SJCRH30 (cell line): ENCODE measurements at regions not wholly inside any gene's neighbourhood (a gene's known extent, or its start where the extent isn't known, plus 50 kb on each side); places are given as distances from the start of the nearest gene placed in this dataset.
"Not testable (repeated sequence)": the region's sequence is repeated elsewhere in the genome, so short reads cannot be mapped to it uniquely, and the experiment has no call there.

ENCODE experiments used
- DNase-seq, 2 experiments: peaks; one replicate each; pipeline ENCODE4 v3.0.0-alpha.2; 2015 to 2020
- H3K27ac ChIP-seq: fragments of 250-450 bp; sonication (Bioruptor Pico); 2 replicates; pipeline ENCODE4 v1.5.1; 2020; ENCODE audit warnings: mild to moderate bottlenecking, moderate library complexity
- H3K27me3 ChIP-seq: fragments of 250-450 bp; sonication (Bioruptor Pico); 2 replicates; pipeline ENCODE4 v1.5.1; 2020; ENCODE audit warnings: mild to moderate bottlenecking, moderate library complexity
- H3K36me3 ChIP-seq: fragments of 250-450 bp; sonication (Bioruptor Pico); 2 replicates; pipeline ENCODE4 v1.5.1; 2020; ENCODE audit warnings: mild to moderate bottlenecking, moderate library complexity
- H3K4me1 ChIP-seq: fragments of 250-450 bp; sonication (Bioruptor Pico); 2 replicates; pipeline ENCODE4 v1.5.1; 2020; ENCODE audit warnings: mild to moderate bottlenecking, moderate library complexity
- H3K4me3 ChIP-seq: fragments of 250-450 bp; sonication (Bioruptor Pico); 2 replicates; pipeline ENCODE4 v1.5.1; 2020; ENCODE audit warnings: mild to moderate bottlenecking, moderate library complexity
- H3K9me3 ChIP-seq: fragments of 250-450 bp; sonication (Bioruptor Pico); replicated peaks from 2 replicates; pipeline ENCODE4 v1.5.1; 2020; ENCODE audit warnings: mild to moderate bottlenecking, moderate library complexity

DNA sequence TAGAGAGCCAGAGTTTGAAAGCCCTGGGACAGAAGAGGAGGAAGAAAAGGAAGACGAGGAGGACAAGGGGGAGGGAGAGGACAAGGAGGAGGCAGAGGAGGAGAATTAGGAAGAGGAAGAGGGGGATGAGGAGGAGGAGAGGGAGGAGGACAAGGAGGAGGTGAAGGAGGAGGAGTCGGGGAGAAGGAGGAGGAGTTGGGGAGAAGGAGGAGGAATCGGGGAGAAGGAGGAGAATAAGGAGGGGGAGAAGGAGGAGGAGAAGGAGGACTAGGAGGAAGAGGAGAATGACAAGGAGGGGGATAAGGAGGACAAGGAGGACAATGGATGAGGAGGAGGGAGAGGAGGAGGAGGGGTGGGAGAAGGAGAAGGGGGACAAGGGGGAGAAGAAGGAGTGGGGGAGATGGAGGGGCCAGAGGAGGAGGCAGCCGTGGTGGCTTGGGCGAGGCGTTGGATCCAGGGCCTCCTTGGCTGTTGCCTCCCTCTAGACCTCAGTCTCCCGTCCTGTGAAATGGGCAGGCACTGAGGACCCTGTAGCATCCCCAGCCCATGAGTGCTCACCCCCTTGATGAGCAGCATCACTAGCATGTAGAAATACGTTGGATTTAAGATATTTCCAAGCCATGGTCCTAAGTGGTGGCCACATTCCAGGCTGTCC, 179.6 kb downstream of the LMLN start:
- not testable (repeated sequence) for H3K27me3 ChIP-seq, H3K4me1 ChIP-seq, H3K4me3 ChIP-seq, H3K27ac ChIP-seq, DNase-seq, H3K9me3 ChIP-seq, H3K36me3 ChIP-seq

DNA sequence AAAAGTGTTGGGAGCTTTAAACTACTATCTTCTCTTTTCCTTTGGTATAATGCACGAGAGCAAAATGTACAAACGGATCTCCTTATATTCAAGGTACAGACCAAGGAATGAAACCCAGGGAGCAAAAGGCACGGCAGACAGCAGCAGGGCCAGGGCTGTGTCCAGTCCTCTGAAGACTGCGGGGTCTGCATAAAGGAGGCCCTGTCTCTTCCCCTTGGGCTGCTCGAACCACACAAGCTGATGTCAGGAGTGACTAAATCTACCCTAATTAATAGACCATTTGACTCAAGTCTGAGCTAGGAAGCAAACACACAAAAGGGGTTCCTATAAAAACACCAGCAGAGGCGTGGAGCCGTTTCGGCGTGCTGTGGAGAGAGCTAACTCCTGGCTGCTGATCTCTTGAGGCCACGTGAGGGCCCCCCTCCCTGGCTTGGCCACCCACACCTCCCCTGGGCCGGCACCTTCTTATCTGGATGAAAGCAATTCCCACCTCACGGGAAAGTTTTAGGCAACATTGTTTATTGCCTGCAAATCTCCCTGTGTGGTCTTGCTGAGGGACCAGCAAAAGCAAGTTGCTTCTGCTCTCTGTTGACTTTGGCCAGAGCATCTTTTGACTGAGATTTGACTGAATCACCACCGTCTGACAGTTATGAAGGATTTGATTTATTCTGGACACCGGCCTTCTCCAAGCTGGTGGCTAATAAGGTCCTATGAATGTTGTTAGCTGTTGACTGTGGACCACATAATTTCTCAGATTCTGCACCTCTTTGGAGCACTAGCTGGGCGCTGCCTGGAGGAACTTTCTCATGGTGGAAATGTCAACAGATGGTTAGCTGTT, 183.5 kb downstream of the LMLN start:
- not testable (repeated sequence) for H3K4me3 ChIP-seq, H3K27me3 ChIP-seq, H3K9me3 ChIP-seq, H3K36me3 ChIP-seq, H3K4me1 ChIP-seq
- peak overlapping the region; percentile 25; the same call in 1 of the 2 replicates for H3K27ac ChIP-seq
- peak; percentile 41 to 46 for DNase-seq

DNA sequence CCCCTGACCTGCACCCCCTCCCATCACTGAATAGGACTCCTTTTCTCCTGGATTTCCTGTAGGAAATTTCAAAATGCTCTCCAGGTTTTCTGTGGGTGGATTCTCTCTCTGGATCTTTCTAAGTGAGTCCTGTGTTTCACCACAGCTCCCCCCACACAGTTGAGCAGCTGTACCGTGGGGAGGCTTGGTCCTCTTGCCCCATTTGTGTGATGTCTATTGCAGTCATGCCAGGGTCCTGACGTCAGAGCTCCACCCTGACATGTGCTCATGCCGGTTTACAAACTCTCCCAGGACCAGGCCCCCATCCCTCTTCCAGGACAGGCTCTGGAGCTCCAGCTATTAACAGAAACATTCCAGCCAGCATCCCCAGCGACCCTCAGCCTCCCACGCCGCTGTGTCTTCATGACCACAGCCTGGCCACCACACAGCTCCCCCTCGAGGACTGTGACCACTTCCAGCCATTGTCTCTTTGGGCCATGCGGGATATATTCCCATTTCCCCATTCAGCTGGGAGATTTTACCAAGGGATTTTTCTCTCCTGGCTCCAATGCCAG, 185.3 kb downstream of the LMLN start:
- not testable (repeated sequence) for H3K27me3 ChIP-seq, H3K36me3 ChIP-seq, H3K4me3 ChIP-seq, H3K4me1 ChIP-seq, H3K9me3 ChIP-seq, H3K27ac ChIP-seq
- DNase-seq = peak; percentile 68 to 69

DNA sequence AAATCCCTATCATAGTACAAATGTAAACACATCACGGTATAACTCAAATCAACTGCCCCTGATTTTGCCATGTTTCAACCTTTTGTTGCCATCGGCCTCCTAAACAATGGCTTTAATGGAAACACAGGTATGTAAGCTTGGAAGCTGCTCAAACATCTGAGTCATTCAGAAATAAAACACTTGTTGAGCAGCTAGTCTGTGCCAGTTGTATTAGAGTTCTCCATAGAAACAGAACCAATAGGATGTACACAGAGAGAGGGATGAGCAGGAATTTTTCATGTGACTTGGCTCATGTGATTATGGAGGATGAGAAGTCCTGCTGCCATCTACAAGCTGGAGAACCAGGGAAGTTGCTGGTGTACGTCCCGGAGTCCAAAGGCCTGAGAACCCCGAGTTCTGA, 186.1 kb downstream of the LMLN start:
- not testable (repeated sequence) for H3K27ac ChIP-seq, DNase-seq, H3K36me3 ChIP-seq, H3K4me3 ChIP-seq, H3K4me1 ChIP-seq, H3K27me3 ChIP-seq, H3K9me3 ChIP-seq

DNA sequence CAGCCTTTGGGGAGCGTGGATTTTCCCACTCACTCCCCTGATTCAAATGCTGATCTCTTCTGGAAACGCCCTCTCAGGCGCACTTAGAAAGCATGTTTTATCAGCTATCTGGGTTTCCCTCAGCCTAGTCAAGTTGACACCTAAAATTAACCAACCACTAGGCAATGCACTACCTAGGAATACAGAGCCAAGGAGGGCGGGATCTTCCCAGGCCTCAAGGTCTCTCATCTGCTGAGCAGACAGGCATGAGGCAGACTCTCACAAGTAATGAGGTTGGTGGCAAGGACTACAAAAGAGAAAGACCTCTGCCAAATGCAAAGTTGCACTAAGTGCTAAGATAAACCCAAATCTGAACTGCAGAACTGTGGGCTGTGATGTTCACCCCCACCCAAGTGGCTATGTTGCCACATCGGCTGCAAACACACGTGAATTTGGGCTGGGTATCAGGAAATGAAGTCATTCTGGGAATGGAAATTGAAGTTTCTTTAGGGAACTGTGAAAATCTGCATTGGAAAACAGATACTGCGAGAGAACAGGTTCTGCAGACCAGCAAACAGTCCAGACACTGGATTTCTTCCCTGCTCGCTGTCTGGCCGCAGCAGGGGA, 186.6 kb downstream of the LMLN start:
- not testable (repeated sequence) for DNase-seq, H3K9me3 ChIP-seq

DNA sequence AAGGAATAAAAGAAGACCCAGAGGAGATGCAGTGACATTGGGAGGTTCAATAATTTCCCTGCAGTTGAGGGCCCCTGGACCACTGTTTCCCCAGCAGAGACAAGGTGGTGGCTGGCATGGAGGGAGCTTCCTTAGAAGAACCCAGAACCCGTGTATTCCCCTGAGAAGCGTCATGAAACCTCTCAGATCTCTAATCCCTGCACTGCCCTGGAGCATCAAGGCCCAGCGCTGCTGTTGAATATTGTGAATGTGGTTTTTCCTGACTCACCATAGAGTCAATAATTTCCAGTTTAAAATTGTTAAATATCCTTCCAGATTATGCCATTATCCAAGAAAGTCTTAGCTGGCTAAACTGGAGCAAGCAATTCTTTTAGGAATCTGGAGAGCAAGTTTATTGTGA, 187.2 kb downstream of the LMLN start:
- not testable (repeated sequence) for DNase-seq, H3K9me3 ChIP-seq, H3K27ac ChIP-seq, H3K27me3 ChIP-seq, H3K4me3 ChIP-seq, H3K36me3 ChIP-seq, H3K4me1 ChIP-seq

More for the DNA sequence above, 186.6 kb downstream of the LMLN start:
- not testable (repeated sequence) for H3K36me3 ChIP-seq, H3K4me1 ChIP-seq, H3K4me3 ChIP-seq, H3K27ac ChIP-seq, H3K27me3 ChIP-seq

DNA sequence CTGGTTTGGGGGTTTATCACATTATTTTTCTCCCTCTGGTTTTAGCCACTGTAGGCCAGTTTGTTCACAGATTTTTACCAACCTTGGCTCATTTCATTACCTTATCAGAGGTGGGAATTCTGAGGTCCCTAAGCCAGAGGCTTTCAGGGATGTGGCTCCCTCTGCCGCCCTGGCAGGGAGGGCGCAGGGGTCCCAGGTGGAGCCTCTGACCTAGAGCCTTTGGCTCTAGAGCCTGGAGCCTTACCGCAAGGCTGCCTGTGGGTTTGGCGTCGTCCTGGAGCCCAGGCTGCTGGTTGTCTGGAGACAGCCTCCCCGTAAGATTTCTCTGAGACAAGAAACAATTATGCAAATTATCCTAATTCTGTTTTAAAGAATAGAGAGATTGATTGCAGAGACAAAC, 188.0 kb downstream of the LMLN start:
- H3K27me3 ChIP-seq, DNase-seq, H3K9me3 ChIP-seq, H3K4me1 ChIP-seq, H3K4me3 ChIP-seq, H3K36me3 ChIP-seq, H3K27ac ChIP-seq: not testable (repeated sequence)

DNA sequence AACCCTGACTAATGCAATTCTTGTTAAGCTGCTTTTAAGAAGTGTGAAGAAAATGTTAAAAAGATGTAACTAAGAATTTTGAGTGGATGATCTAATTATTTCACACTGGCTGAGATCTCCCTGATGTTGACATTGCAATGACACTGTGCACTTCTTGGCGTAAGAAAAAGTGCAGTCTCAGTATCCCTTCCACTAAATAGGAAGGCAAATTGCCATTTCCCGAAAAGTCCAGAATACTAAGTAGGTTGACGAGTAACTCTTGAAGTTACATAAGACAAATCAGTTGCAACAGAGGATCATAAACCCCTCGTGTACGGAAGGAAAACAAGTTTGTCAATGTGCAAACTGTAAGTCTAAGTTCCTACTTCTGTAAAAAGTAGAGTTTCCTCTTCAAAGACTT, 189.9 kb downstream of the LMLN start:
- H3K4me1 ChIP-seq, H3K36me3 ChIP-seq, H3K27me3 ChIP-seq, DNase-seq, H3K9me3 ChIP-seq, H3K27ac ChIP-seq, H3K4me3 ChIP-seq: not testable (repeated sequence)

DNA sequence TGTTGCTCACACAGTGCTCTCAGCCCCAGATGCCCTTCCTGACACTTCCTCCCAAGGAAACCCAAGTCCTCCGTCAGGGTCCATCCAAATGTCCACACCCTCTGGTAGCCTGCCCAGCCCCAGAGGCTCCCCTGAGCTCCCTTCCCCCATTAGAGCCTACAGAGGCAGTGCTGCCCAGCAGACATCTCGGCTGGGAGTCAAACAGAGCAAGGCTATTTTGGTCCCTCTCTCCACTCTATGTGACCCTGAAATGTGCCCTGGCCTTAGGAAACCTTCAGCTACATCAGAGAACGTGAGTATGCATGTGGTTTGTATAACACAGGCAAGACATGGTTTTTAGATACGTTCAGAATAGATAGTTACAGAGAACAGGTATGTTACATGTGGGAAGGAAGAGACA, 191.8 kb downstream of the LMLN start:
- H3K36me3 ChIP-seq, H3K9me3 ChIP-seq, H3K4me1 ChIP-seq, H3K27me3 ChIP-seq, DNase-seq, H3K27ac ChIP-seq, H3K4me3 ChIP-seq: not testable (repeated sequence)

DNA sequence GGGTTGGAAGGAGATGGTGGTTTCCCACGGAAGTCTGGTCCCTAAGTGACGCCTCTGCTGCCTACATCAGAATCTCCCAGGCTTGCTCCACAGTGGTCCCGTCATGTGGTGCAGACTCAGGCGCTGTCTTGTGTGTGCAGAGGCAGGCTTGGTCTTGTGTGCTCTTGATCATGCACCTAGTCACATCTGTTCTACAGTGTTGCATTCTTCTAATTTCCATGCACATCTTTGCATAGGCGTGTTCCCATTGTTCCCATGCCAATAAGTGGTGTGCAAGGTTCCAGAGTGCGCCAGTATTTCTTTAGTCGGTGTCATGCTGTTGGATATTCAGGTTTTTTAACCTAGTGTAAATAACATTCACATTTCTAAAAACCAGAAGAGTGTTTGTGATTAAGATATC, 195.8 kb downstream of the LMLN start:
- H3K4me3 ChIP-seq, H3K9me3 ChIP-seq, H3K27me3 ChIP-seq, DNase-seq, H3K27ac ChIP-seq, H3K4me1 ChIP-seq, H3K36me3 ChIP-seq: not testable (repeated sequence)

DNA sequence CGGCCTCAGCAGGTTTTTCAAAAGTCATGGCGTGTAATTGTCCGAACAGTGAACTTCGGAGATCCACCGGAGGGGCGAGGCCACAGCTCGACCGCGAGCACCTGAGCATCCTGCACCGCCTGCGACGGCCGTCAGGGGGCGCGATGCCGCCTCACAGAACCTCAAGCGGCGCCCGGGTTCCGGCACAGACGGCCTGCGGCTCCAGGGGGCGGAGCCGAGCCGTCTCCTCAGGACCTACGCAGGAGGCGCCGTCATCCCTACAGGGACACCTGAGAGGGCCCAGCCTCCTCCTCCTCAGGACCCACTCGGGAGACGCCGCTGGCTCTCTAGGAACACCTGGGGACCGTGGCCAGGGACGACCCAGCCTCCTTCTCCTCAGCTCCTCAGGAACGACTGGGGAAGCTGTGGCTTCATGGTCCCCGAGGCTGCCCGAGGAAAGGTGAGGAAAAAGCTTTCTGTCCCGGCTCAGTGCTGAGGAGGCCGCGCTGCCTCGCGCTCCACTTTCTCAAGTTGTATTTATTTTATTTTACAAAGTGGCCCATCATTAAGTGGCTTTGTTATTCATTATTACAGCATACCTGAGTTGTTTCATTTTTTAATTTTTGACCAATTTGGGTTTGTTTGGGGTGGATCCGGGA, 197.3 kb downstream of the LMLN start:
- H3K27ac ChIP-seq, H3K4me3 ChIP-seq, H3K36me3 ChIP-seq, H3K9me3 ChIP-seq, H3K4me1 ChIP-seq, DNase-seq, H3K27me3 ChIP-seq: not testable (repeated sequence)

DNA sequence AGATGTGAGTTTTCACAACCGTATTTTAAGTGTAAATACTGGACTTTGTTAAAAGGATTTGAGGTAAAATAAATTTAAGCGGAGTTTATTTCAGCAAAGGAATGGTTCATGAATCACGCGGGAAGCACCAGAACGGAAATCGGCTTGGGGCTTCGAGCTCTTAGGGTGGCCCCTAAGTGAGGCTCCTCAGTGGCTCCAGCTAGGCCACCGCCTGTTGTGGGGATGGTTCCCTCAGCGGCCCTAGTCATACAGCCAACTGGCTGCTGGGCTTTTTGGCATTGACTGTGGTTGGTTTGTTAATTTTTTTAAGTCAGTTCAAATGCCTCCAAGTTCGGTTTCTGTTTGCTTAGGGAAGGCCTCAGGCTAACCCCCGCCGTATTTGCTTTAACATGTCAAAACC, 198.0 kb downstream of the LMLN start:
- H3K9me3 ChIP-seq, H3K27ac ChIP-seq, H3K36me3 ChIP-seq, H3K27me3 ChIP-seq, H3K4me3 ChIP-seq, H3K4me1 ChIP-seq, DNase-seq: not testable (repeated sequence)

DNA sequence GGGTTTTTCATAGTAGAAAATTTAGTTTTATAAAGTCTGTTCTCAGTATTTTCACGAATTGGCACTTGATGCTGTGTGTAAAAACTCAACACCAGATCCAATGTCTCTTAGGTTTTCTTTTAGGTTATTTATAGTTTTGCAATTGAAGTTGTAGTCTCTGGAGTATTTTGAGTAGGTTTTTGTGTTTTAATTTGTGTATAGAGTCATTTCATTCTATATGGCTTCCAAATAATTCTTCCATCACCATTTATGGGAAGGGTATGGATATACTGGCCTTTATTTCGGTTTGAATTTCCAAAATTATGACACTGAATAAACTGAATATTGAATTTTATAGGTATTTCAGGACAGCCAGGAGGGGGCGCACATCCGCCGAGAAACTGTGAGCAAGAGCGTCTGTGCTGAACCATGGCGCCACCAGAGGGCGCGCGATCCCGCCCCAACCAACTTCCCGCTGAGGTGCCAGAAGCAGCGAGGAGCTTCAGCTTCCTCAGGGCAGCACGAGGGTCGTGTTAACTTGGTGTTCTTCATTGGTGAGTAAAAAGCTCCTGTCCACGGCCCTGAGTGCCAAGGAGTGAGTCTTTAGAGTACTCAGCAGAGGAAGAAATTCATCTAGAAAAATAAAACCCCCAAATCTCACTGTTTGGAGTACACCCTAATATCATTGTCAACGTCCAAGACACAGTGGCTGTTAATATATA, 207.5 kb downstream of the LMLN start:
- not testable (repeated sequence) for H3K9me3 ChIP-seq, H3K27ac ChIP-seq, H3K4me1 ChIP-seq, H3K27me3 ChIP-seq, H3K4me3 ChIP-seq, H3K36me3 ChIP-seq
- DNase-seq = peak; percentile 50 to 56

DNA sequence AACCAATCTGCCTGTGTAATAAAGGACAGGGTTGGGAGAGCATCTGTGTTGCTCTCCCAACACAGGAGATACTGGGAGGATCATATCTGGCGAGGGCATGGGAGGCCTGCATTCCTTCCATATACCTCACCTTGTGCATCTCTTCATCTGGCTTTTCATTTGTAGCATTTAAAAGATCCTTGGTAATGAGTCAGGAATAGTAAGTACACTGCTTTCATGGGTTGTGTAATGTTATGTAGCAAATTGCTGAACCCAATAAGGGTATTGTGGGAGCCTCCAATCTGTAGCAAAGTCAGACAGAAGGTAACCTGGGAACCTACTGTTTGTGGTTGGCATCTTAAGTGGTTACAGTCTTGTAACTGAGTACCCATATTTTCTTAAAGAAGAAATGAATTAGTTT, 210.8 kb downstream of the LMLN start:
- H3K4me3 ChIP-seq, DNase-seq, H3K4me1 ChIP-seq, H3K9me3 ChIP-seq, H3K27me3 ChIP-seq, H3K36me3 ChIP-seq, H3K27ac ChIP-seq: not testable (repeated sequence)

DNA sequence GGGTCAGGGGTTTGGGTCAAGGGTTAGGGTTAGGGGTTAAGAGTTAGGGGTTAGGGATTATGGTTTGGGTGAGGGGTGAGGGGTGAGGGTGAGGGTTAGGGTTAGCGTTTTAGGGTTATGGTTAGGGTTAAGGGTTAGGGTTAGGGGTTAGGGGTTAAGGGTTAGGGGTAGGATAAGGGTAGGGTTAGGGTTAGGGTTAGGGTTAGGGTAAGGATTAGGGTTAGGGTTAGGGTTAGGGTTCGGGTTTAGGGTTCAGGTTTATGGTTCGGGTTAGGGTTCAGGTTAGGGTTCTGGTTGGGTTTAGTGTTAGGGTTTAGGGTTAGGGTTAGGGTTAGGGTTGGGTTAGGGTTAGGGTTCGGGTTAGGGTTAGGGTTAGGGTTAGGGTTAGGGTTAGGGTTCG, 213.1 kb downstream of the LMLN start:
- not testable (repeated sequence) for H3K9me3 ChIP-seq, H3K27ac ChIP-seq, H3K36me3 ChIP-seq, DNase-seq, H3K27me3 ChIP-seq, H3K4me1 ChIP-seq, H3K4me3 ChIP-seq
